Endodermal cell (in vitro differentiated cells): ENCODE measurements at regions not wholly inside any gene's neighbourhood (a gene's known extent, or its start where the extent isn't known, plus 50 kb on each side); places are given as distances from the start of the nearest gene placed in this dataset.

Experiments
- DNase-seq: peaks from one replicate; pipeline ENCODE4 v3.0.0-alpha.2; 2017
- H3K27ac ChIP-seq: 2 replicates; pipeline ENCODE4 v1.5.1; 2013; ENCODE audit warnings: mild to moderate bottlenecking, low read depth, low read length, moderate library complexity
- H3K27me3 ChIP-seq: 2 replicates; pipeline ENCODE4 v1.6.1; 2013; ENCODE audit warnings: mild to moderate bottlenecking, low read length, moderate library complexity; ENCODE audit not compliant: insufficient read depth, control insufficient read depth, poor library complexity, severe bottlenecking
- H3K36me3 ChIP-seq: 2 replicates; pipeline ENCODE4 v1.7.0; 2013; ENCODE audit warnings: mild to moderate bottlenecking, low read length, moderate library complexity; ENCODE audit not compliant: control insufficient read depth, insufficient read depth
- H3K4me1 ChIP-seq: one replicate; pipeline ENCODE4 v1.7.0; 2013; ENCODE audit warnings: low read length; ENCODE audit not compliant: control insufficient read depth, insufficient read depth
- H3K4me3 ChIP-seq: 2 replicates; pipeline ENCODE4 v1.5.1; 2013; ENCODE audit warnings: mild to moderate bottlenecking, low read length, moderate library complexity
- H3K9ac ChIP-seq: 2 replicates; pipeline ENCODE4 v1.6.1; 2013; ENCODE audit warnings: mild to moderate bottlenecking, low read length, moderate library complexity; ENCODE audit not compliant: poor library complexity, severe bottlenecking; ENCODE audit errors: extremely low read depth
- H3K9me3 ChIP-seq: 2 replicates; pipeline ENCODE4 v1.6.1; 2013; ENCODE audit warnings: mild to moderate bottlenecking, low read length, moderate library complexity; ENCODE audit not compliant: control insufficient read depth
- H3K27ac Mint-ChIP-seq: 2 replicates; pipeline ENCODE4 v1.8.0; 2020; ENCODE audit warnings: mixed read lengths
- H3K27me3 Mint-ChIP-seq: 2 replicates; pipeline ENCODE4 v1.8.0; 2021; ENCODE audit warnings: mild to moderate bottlenecking, mixed read lengths; ENCODE audit not compliant: insufficient read depth
- H3K36me3 Mint-ChIP-seq: 2 replicates; pipeline ENCODE4 v1.8.0; 2020; ENCODE audit warnings: low read depth, mixed read lengths
- H3K4me1 Mint-ChIP-seq: 2 replicates; pipeline ENCODE4 v1.8.0; 2020; ENCODE audit warnings: mixed read lengths
- H3K4me3 Mint-ChIP-seq: 2 replicates; pipeline ENCODE4 v1.8.0; 2020; ENCODE audit warnings: mild to moderate bottlenecking, moderate library complexity, mixed read lengths
- H3K9me3 Mint-ChIP-seq: 2 replicates; pipeline ENCODE4 v1.8.0; 2020; ENCODE audit warnings: mild to moderate bottlenecking, mixed read lengths
- CTCF ChIP-seq: fragments of 200-600 bp; sonication (generic); conservative IDR thresholded peaks from 2 replicates; pipeline ENCODE4 v1.5.0; 2021; ENCODE audit warnings: antibody characterized with exemption, mild to moderate bottlenecking
- WGBS, 2 experiments: methylation state at CpG; one replicate each; pipeline versions ENCODE4 v1.1.5 to v1.1.7; 2013; ENCODE audit warnings: missing lambda C conversion rate in 2 of 2, mixed read lengths in 1 of 2; ENCODE audit not compliant: insufficient coverage in 1 of 2, insufficient read length in 1 of 2; 5-methylcytosine and 5-hydroxymethylcytosine counted together

DNA sequence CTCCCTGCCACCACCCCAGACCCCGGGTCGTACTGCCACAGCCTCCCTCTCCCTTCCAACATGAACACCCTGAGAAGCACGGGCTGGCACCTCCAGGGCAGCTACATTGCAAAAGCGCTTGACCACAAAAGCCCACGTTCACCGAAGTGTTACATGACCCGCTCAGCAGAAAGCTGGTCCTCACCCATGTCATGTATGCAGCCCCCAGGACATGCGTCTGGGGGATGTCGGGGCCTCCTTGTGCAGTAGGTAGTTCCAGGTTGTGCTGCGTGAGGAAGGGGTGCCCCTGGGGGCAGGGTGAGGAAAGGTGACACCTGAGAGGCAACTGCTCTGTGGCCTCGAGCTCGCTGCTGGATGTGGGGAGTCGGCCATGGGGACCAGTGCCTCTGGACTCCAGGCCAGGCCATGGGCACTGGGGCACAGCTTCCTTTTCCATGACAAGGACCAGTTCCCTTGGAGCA, 102.0 kb upstream of the C1orf174 start:
- Mint-ChIP-seq H3K4me3 (no peak overlapping the region), H3K27me3 (peaks cover 4% of the 10 kb centered on the region), H3K27ac (no peak overlapping the region), H3K36me3 (no peaks in the 10 kb centered on the region), H3K9me3 (peaks cover 7% of the 10 kb centered on the region), H3K4me1 (no peaks in the 10 kb centered on the region)
- no peak overlapping the region for H3K9ac ChIP-seq
- no peaks in the 10 kb centered on the region for H3K36me3 ChIP-seq
- H3K4me1 ChIP-seq, result no peaks in the 10 kb centered on the region
- DNase-seq, result no peak
- no peaks in the 10 kb centered on the region for H3K27me3 ChIP-seq
- no peak overlapping the region for H3K27ac ChIP-seq
- WGBS, 2 experiments, result 88 to 100% methylated on average over 3 to 13 of the region's 13 CpGs
- TF ChIP-seq CTCF, result no peak
- H3K9me3 ChIP-seq, result no peaks in the 10 kb centered on the region
- H3K4me3 ChIP-seq, result no peak overlapping the region

DNA sequence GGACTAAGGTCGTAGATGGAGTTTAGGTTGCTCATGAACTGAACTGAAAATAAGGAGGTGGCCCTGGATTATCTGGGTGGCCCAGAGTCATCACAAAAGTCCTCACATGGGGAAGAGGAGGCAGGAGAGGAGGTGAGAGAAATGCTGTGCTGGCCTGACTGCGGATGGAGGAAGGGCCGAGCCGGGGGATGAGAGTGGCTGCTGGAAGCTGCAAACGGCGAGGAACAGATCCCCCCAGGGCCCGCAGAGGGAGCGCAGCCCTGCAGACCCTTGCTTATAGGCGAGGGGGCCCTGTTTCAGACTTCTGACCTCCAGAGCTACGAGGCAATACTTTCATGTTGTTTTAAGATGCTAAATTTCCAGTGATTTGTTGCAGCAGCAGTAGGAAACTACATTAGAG, 102.7 kb upstream of the C1orf174 start:
- Mint-ChIP-seq H3K4me3 (no peak overlapping the region), H3K36me3 (no peaks in the 10 kb centered on the region), H3K4me1 (no peaks in the 10 kb centered on the region), H3K9me3 (peaks cover 10% of the 10 kb centered on the region), H3K27me3 (peaks cover 1% of the 10 kb centered on the region), H3K27ac (no peak overlapping the region)
- Histone ChIP-seq H3K36me3 (no peaks in the 10 kb centered on the region), H3K9ac (no peak overlapping the region), H3K4me3 (no peak overlapping the region), H3K27me3 (no peaks in the 10 kb centered on the region), H3K9me3 (no peaks in the 10 kb centered on the region), H3K4me1 (no peaks in the 10 kb centered on the region), H3K27ac (no peak overlapping the region)
- no peak for DNase-seq
- TF ChIP-seq CTCF, result no peak
- WGBS, 2 experiments, result 85 to 90% methylated on average over 9 to 10 of the region's 10 CpGs

- TF ChIP-seq CTCF, result no peak
- Histone ChIP-seq H3K4me3 (no peak overlapping the region), H3K9me3 (no peaks in the 10 kb centered on the region), H3K9ac (no peak overlapping the region), H3K27me3 (no peaks in the 10 kb centered on the region), H3K27ac (no peak overlapping the region), H3K4me1 (no peaks in the 10 kb centered on the region), H3K36me3 (no peaks in the 10 kb centered on the region)
- Mint-ChIP-seq H3K27ac (no peak overlapping the region), H3K4me1 (no peaks in the 10 kb centered on the region), H3K9me3 (peaks cover 12% of the 10 kb centered on the region), H3K36me3 (no peaks in the 10 kb centered on the region), H3K27me3 (peaks cover 1% of the 10 kb centered on the region), H3K4me3 (no peak overlapping the region)
- 88 to 94% methylated on average over 16 to 20 of the region's 20 CpGs for WGBS, 2 experiments
- no peak for DNase-seq
Observed at GRCh38 chr1:4003846-4004505, 103.9 kb upstream of the C1orf174 start.
